ENCODE measurements at regions not wholly inside any gene's neighbourhood (a gene's known extent, or its start where the extent isn't known, plus 50 kb on each side); places are given as distances from the start of the nearest gene placed in this dataset.

DNA sequence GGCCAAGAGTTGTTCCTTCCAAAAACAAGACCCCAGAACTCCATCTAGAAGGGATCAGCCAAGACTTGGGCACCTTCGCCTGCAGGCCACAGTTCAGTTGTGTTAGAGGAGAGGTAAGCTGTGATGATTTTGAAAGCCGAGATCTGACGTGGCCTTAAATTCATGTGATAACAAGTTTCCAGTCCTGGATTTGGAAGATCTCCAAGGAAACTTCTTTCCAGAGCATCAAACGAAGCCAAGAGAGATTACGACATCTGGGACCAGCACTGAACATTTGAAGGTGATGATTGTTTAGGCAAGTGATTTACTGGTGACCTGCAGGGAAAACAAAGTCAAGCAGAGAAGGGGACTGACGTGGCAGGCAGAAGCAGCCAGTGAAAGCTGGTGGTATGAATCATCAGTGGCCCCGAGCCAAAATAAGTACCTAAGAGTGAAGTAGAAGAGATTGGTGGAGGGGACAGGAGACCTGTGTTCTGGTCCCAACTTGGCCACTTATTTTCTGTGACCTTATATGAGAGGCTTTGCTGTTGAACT lies 339.0 kb upstream of the PROK2 start:
- dilution Hi-C loops (cut with MboI; ENCODE audit: extremely low pct_ligation_motif_present, low sequenced_read_pairs) (no loop called here), intact Hi-C loops (cut with micrococcal nuclease) (no loop called here)
- DNase-seq (ENCODE audit: low read depth, low spot score): peak; percentile 89
- Histone ChIP-seq H3K27ac (ENCODE audit: insufficient read depth, low read depth, low read length) (no peak overlapping the region), H3K4me2 (ENCODE audit: insufficient read depth, low read length) (no peak overlapping the region), H3K36me3 (ENCODE audit: control insufficient read depth in 2 of 2, extremely low read depth in 1 of 2, insufficient read depth in 2 of 2, low read length in 2 of 2) (no peaks in the 10 kb centered on the region), H3K4me3 (replicated peaks in 1 of 3; ENCODE audit: insufficient read depth in 1 of 3, low read depth in 1 of 3, low read length in 3 of 3) (no peak overlapping the region), H4K20me1 (replicated peaks; ENCODE audit: control insufficient read depth, extremely low read depth, insufficient read depth, low read length) (no peaks in the 10 kb centered on the region), H3K9me1 (replicated peaks; ENCODE audit: control insufficient read depth, extremely low read depth, insufficient read depth, low read length) (no peaks in the 10 kb centered on the region), H3K79me2 (ENCODE audit: control insufficient read depth, insufficient read depth, low read length) (no peaks in the 10 kb centered on the region), H2AFZ (ENCODE audit: low read depth, low read length) (no peak overlapping the region), H3K4me1 (ENCODE audit: control insufficient read depth, extremely low read depth, insufficient read depth, low read length) (peaks cover 3% of the 10 kb centered on the region), H3K9ac (replicated peaks; ENCODE audit: extremely low read depth, insufficient read depth, low read length) (no peak overlapping the region), H3K9me3 (replicated peaks; ENCODE audit: control insufficient read depth, insufficient read depth, low read length) (no peaks in the 10 kb centered on the region), H3K27me3 (ENCODE audit: control insufficient read depth in 2 of 2, insufficient read depth in 2 of 2, low read length in 2 of 2) (peaks cover 3 to 5% of the 10 kb centered on the region in 2 experiments)
- no TSS peak for BruUV-seq (replicated peaks)
- FAIRE-seq: peak; percentile 76
- ChIA-PET POLR2A (no interaction called here), CTCF (no interaction called here)
- TF ChIP-seq FOS (IDR thresholded peaks at IDR 0.05; ENCODE audit: borderline replicate concordance, insufficient read depth, low read length) (peak; percentile 22), GATA2 (IDR thresholded peaks at IDR 0.05; ENCODE audit: insufficient read depth, insufficient read length, low read depth, low read length) (no peak), EZH2 (IDR thresholded peaks at IDR 0.05; ENCODE audit: borderline replicate concordance, low read depth, low read length, severe bottlenecking) (no peak), POLR2A (IDR thresholded peaks at IDR 0.05; ENCODE audit: low read depth, low read length) (no peak)
- TF ChIP-seq, protein P1, sequence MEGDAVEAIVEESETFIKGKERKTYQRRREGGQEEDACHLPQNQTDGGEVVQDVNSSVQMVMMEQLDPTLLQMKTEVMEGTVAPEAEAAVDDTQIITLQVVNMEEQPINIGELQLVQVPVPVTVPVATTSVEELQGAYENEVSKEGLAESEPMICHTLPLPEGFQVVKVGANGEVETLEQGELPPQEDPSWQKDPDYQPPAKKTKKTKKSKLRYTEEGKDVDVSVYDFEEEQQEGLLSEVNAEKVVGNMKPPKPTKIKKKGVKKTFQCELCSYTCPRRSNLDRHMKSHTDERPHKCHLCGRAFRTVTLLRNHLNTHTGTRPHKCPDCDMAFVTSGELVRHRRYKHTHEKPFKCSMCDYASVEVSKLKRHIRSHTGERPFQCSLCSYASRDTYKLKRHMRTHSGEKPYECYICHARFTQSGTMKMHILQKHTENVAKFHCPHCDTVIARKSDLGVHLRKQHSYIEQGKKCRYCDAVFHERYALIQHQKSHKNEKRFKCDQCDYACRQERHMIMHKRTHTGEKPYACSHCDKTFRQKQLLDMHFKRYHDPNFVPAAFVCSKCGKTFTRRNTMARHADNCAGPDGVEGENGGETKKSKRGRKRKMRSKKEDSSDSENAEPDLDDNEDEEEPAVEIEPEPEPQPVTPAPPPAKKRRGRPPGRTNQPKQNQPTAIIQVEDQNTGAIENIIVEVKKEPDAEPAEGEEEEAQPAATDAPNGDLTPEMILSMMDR (IDR thresholded peaks at IDR 0.05; ENCODE audit: extremely low read depth in 1 of 2, insufficient read depth in 1 of 2, low read depth in 1 of 2, low read length in 2 of 2): no peak

All from endothelial cell of umbilical vein (primary cell).